HG03469 (cell line): ENCODE measurements at regions not wholly inside any gene's neighbourhood (a gene's known extent, or its start where the extent isn't known, plus 50 kb on each side); places are given as distances from the start of the nearest gene placed in this dataset.
"Not testable (repeated sequence)": the region's sequence is repeated elsewhere in the genome, so short reads cannot be mapped to it uniquely, and the experiment has no call there.

Source experiments
- ATAC-seq: cut with Tn5 transposase; IDR thresholded peaks from one replicate; pipeline ENCODE4 v1.9.1; 2021; ENCODE audit warnings: mild to moderate bottlenecking, moderate library complexity, moderate number of reproducible peaks; ENCODE audit not compliant: unreplicated experiment

DNA sequence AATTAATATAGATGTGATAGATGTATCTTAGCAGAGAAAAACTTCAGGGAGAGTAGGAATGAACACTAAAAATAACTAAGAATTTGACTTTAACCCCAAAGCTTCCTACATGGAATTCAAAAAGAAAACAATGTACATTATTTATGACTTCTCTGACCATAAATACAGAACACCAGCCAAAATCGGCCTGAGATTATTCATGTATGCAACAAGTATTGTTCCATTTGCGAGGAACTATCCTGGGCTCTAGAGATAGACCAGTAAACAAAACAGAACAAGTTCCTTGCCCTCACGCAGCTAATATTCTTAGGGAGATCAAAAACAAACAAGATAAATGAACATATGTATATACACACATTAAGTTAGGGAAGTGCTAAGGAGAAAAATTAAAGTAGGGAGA is 432.3 kb upstream of the SOX5 start:
- no peak for ATAC-seq

DNA sequence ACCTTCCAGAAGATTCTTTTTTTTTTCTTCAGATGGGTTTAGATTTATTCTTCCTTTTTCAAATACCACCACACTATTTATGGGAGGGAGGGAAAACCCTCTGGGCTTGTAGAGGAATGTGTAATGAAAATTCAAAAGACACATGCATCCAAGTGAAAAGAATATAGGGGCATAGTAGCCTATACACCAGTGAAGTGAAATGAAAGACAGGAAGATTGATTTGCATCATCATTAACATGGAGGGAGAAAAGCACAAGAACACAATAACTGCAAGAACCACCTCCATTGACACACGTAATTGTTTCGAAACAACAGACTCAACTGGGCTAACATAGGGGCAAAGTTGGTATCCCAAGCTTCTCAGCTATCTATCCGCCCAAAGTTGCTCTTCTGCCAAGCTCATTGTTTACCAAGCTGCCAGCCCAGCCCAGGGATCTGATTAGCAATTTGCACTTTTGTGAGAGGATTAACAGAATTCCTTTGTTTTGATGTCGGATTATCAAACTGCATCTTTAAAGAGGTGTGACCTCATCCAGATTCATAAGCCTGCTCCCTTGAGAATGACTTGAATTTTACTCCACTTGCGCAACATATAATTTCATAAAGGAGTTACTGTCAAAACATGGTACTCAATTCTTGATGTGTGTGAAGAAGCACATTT is 430.5 kb upstream of the SOX5 start:
- ATAC-seq, result no peak

DNA sequence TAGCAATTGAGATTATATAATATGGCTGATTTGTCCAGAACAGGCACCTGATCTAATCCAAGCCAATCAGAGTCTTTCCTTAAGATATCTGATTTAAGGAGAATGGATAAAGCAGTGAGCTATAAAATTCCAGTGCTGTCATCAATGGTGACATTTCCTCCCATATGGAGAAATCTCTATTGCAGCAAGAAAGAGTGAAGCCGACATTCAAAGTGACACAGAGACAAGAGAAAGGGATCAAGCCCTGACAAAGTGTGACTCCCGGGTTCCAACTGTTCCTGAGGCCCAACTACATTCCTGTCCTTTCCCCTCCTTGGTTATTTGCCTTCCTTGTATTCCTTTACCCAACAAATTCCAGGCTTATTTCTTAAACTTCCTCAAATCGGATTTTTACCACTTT is 430.0 kb upstream of the SOX5 start:
- ATAC-seq, result no peak

DNA sequence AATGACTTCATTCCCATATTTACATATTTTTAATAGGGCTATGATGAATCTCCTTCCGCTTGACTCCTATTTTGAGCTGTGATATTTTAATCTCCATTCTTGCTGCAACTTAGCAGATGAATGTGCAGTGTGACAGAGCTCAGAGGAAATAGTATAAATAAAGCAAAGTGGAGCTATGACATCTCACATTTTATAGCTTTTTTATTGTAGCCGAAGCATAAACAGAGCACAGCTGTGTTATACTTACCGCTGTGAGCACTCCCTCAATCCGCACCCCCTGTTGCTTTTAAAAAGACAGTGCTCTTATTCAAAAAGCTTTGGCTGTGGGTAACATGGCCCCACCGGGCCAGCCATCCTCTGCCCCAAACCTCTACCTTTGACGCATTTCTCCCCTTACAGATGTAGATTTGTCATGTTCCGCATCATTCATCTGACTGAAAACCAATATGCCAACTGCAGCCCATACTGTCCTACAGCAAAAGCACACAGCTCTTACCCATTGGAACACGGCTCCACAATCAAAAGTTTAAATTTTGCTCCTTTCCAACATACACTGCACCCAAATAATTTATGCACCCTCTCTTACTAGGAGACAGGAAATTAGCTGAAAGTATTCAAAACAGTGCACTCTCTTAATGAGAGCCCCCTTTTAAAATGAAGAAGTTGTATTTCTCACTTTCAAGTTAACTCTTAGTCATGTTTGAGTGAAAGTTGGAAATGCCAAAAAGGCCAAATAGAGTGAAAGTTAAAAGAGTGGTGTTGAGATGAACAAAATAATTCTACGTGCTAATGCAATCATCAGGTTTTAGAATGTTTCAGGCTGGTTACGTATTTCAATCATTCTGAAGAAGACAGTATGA is 429.3 kb upstream of the SOX5 start:
- peak; percentile 81 for ATAC-seq

DNA sequence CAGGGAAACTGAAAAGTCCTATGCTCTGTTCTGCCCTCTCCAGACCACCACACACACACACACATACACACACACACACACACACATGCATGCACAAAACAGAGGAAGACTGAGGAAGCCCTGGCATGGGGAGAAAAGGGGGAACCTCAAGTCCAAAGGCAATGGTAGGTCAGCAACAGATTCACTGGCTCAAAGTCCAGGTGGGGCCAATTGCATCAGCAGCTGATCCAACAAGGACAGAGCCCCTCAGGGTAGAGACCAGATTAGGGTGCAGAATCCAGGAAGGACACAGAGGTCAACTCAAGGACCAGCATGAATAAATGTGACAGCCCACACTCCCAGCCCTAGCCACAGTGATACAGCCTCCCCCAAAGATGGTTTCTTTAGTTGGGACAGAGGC is 425.0 kb upstream of the SOX5 start:
- no peak for ATAC-seq

DNA sequence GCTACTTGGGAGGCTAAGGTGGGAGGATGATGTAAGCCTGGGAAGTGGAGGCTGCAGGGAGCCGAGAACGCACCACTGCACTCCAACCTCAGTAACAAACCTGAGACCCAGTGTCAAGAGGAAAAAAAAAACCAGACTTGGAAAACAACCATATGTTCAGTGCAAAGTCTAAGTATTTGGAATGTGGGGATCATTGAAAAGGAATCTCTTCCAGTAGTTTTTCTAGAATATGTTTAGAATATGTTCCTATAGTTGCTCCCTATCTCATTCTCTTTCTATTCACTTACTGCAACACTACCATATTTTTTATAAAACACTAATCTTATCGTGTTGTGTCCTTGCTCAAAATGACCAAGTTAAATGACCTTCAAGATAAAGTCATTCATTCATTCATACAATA is 423.5 kb upstream of the SOX5 start:
- no peak for ATAC-seq

DNA sequence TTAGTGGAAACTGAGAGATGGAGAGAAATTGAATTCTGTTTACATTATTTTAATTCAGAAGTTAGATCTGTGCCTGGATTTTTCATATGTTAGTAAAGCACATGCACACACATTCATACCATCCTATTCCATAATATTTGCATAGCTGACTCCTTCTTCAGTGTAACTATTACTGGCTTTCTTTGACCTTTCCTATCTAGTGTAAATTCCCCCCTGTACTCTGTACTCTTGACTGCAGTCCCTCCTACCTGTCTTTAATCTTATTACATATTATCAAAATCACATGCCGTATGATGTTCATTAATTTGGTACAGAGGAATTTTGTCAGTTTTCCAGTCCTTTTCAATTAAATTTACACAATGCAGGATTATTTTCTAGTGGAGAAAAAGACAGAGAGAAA is 417.0 kb upstream of the SOX5 start:
- ATAC-seq, result no peak

DNA sequence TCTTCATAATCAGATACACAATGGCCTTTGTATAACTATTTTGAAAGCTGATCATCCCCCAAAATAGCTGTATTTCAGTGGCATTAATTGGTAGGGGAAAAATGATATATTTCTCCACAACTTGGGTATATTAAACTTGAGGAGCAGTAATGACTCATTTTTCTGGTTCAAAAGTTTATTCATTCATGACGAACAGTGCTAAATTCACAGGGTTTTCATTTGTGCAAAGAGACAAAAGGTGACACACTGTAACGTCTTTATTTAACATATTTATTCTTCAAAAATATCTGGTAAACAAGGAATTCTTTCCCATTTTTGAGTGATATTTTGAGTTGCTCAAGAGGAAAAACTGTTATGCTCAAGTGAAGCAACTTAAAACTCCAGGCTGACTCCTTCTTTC is 415.5 kb upstream of the SOX5 start:
- no peak for ATAC-seq

DNA sequence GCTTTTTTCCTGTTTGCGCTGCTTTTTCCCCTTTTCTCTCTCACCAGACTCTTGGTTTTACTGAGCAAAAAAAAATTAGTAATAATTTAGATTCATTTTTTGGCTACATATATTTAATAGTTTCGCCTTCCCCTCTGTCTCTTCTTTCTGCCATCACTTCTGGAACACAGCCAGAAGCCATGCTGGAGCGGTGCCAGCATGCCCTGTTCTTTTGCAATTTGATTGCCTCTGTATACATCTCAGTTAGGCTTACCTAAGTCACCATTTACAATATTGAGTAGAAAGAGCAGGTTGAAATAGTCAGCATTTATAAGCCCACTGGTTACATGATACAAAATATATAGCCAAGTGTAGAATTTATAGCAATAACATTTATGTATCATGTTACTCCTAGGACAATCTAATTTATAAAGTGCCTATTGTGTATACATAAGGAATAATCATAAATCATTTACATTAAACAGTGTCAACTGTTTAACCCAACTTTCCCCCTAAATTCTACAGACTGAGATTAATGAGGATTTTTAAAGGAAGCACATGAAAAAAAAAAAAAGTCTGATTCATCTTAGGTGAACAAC is 413.8 kb upstream of the SOX5 start:
- ATAC-seq, result no peak

DNA sequence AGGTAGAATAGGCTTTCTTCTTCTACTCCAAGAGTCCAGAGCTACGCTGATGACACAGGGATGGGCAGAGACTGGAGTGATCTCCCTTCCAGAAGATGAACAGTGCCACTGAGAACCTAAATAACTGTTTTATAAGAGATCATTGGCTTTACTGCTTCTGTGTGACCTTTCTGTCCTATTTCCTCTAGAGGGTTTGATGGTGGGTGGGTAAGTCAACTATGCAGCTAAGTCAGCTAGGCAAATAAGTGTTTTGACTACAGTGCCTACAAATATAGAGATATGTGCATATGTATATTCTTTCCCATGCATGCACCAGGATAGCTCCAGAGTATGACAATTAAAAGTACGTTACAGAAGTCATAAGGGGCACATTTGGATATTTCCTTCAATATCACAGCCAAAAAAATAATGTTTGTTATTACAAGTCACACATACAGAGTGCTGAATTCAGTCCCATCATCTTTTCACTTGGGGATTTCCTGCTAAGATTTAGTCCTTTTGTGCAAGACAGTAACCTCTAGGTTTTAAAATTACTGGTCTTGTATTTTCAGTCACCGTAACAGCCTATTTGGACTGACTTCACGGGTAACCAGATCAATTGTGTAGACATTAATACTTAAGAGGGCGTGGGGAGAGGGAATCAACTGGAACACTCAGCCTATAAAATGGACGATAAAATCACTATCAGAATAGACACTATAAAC is 412.6 kb upstream of the SOX5 start:
- no peak for ATAC-seq

DNA sequence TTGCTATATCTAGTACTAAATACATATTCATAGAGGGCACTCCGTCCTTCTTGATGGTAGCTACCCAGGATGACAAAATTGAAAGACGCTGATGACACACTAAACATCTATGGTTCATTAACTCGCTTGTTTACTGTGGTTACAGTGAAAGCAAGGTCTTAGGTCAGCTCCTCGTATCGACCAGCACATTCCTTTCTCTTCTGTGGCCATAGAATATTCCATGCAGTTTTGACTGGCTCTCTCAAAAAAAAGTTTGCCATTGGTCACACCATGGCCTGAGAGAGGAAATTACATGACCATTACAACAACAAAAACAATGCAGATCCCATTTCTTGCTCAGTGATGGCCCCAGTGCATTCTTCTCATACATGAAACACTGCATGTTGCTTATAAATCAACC is 411.4 kb upstream of the SOX5 start:
- peak; percentile 57 for ATAC-seq

DNA sequence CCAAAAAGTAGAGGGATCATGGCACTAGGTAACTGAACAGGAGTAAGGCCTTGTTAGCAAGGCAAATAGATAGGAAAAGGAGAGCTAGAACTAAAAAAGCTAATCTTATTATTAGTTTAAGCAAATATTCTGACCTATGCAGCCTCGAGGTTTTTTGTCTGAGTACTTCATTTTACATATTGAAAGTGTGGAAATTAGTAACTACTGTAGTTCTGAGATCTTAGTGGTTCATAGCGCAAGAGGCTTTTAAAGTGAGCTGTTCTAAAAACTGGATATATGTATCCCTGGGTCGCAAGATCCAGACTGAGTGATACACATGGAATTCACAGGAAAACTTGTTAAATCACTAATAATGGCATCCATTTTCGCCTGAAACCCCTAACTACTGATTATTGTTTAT is 411.0 kb upstream of the SOX5 start:
- peak; percentile 32 for ATAC-seq

DNA sequence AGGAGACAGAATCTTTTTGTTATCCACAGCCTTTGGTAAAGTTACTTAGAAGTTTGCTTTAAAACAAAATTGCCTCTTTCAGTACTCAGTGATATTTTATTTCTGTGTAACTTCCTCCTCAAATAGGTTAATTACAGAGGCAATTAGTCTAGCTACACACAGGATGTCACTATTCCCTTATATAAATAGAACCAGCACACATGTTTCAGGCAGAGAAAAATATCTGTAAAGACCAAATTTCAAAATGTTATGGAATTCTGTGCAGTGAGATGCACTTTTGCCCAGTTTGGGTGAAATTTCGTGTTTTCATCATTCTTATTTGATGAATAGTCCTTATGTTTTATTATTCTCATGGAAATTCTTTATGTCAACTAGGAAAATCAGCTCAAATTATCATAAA is 410.6 kb upstream of the SOX5 start:
- no peak for ATAC-seq

DNA sequence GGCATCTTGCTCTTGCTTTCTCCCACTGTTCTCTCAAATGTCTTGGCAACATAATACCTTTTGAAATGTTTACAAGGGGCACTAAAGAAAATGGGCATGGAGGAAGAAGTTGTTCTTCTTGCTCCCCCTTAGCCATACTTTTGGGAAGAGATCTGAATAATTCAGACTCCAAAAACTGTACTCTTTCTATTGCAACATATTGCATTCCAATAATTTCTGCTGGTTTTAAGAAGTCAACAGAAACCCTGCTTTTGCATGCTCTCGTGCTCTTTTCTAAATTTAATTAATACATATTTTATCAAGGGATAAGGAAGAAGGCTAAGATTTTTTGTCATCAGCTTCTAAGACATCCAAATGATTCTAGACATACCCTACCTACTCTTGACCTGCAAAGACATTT is 409.9 kb upstream of the SOX5 start:
- no peak for ATAC-seq

DNA sequence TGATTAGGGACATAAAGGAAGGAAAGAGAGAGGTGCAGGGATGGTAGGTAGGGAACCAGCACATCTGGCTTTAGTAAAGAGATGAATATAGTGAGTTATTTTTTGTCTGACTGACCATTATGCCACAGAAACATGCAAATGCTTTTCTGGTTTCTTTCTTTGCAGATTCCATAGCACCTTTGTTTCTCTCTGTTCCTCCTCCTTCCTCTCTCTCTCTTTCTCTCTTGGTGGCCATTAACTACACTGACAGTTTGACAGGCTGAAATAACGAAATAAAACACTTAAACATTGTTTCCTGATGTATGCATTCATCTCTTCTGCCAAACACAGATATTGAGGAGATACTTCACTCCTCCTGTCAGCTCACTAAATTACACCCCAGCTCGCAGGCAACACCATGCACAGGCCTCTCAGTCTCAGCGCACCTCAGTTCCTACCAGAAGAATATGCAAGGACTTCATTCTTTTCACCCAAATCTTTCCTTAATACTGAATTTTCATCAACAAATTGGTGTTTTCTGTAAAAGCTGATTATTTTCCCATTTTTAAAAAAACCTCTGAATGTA is 406.9 kb upstream of the SOX5 start:
- ATAC-seq, result peak; percentile 38

DNA sequence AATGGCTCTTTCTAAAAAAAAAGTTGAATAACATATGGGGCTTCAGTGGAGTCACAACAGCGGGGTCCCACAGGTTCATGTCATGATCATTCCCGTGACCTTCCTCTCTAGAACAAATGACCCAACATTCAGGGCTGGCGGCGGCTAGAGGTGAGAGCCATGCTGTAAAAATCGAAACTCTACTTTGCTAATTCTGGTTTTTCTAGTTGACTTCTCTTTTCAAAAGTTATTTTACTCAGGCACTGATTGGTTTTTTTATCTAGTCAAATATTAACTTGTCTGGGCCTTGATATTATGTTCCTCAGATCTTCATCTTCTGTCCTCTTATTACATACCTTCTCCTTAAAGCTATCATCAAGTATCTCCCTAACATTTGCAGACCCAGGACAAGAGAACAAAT is 402.9 kb upstream of the SOX5 start:
- ATAC-seq, result no peak

DNA sequence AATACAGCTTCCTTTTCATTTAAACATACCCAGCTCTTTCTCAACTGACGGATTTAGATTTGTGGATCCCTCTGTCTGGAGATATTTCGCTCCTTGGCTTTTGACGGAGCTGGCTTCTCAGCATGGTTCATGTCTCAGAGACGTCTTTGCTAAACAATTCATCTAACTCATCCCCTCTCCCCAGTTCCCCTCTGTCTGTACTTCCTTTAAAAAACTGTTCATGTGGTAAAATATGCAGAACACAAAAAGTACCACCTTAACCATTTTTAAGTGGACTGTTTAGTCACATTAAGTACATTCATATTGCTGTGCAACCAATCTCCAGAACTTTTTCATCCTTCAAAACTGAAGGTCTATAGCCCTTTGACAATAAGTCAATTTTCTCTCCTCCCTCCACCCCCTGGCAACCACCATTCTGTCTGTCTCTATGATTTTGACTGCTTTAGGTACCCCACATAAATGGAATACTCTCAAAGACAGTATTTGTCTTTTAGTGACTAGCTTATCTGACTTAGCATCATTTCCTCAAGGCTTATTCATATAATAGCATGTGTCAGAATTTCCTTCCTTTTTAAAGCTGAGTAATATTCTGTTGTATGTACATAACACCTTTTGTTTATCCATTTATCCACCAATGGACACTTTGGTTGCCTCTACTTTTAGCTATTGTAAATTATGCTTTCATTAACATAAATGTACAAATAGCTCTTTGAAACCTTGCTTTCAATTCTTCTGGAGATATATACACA is 399.8 kb upstream of the SOX5 start:
- no peak for ATAC-seq

DNA sequence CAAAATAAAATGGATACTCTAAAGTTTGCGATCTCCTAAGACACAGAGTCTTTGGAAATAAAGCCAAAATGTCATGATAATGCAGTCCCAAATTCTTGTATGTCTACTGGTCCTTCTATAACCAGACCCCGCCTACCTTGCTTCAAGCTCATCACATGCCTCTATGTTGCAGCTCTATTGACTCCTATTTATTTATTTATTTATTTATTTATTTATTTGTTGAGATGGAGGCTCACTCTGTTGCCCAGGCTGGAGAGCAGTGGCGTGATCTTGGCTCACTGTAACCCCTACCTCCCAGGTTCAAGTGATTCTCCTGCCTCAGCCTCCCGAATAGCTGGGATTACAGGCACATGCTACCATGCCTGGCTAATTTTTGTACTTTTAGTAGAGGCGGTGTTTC is 398.7 kb upstream of the SOX5 start:
- not testable (repeated sequence) for ATAC-seq

DNA sequence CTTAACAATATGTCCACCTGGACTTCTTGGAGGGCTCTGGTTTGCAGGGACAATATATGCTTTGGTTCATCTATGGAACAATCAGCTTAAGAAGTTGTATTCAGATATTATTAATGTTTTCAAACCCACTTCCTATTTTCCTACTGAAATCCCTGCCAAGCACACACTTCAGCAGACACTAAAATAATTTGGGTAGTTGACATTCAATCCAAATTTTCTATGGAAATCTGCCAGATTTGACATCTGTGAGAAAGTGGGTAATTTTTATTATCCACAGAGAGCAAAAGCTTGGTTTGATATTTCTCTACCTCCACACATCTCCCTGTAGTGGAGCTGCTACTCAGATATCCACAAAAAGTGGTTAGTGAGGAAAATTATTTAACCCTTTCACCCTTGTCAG is 378.8 kb upstream of the SOX5 start:
- ATAC-seq, result no peak

DNA sequence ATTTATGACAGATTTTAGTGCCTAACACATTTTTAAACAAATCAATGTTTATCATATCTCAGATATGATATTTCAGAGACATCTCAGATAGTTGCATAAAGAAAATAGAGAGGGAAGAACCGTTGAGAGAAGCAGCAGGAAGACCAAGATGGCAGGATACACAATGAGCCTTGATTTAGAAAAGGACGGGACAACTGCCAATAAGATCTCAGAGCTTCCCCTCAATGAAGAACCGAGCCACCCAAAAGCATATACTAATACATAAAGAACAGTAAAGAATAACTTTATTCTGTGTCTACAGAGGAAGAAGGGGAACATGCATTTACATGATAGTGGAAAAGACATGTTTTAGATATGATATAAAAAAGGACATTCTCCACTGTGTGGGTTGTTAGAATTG is 375.9 kb upstream of the SOX5 start:
- no peak for ATAC-seq
